Activated T-helper 2 cell treated with anti-CD3 and anti-CD28 coated beads, Interferon-gamma antibody, Interleukin-2, Interleukin-4, amounts not matched to agents 10 μg/mL and 5 μg/mL and 100 μg/mL, durations not matched to agents 14 hours and 24 hours and 36 hours (primary cell): ENCODE measurements at regions not wholly inside any gene's neighbourhood (a gene's known extent, or its start where the extent isn't known, plus 50 kb on each side); places are given as distances from the start of the nearest gene placed in this dataset.

Experiments
- DNase-seq: peaks from one replicate; pipeline ENCODE4 v3.0.0; 2021; ENCODE audit warnings: low spot score
- H3K27ac Mint-ChIP-seq: one replicate; pipeline ENCODE4 v1.8.0; 2021; ENCODE audit warnings: mixed read lengths
- H3K27me3 Mint-ChIP-seq: one replicate; pipeline ENCODE4 v1.8.0; 2021; ENCODE audit warnings: low read depth, mixed read lengths
- H3K36me3 Mint-ChIP-seq: one replicate; pipeline ENCODE4 v1.8.0; 2021; ENCODE audit warnings: low read depth, mixed read lengths
- H3K4me1 Mint-ChIP-seq: one replicate; pipeline ENCODE4 v1.8.0; 2021; ENCODE audit warnings: low read depth, mixed read lengths
- H3K4me3 Mint-ChIP-seq: one replicate; pipeline ENCODE4 v1.8.0; 2021; ENCODE audit warnings: low read depth, mild to moderate bottlenecking, moderate library complexity, mixed read lengths
- H3K9me3 Mint-ChIP-seq: one replicate; pipeline ENCODE4 v1.8.0; 2021; ENCODE audit warnings: mixed read lengths
- intact Hi-C: fragments of 100-400 bp; cut with micrococcal nuclease; formaldehyde crosslinking; loops from one replicate; pipeline ENCODE4 v1.15.1; 2023

DNA sequence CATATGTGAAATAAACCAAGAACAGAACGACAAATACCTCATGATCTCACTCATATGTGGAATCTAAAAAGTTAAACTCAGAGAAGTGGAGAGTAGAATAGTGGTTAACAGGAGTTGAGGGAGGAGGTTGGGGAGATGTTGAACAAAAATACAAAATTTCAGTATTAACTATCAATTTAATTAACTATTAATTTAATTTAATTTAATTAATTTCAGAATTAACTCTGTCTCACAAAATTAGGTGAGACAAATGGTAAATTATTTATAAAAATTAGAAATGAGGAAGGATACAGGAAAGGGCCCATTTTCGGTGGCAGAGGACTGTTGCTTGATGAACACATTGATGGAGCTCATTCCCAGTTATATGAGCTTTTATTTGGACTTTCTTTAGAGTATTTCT lies 166.0 kb upstream of the FAM83B start:
- intact Hi-C loops = no loop called here
- Mint-ChIP-seq H3K9me3 (peaks cover 4% of the 10 kb centered on the region), H3K36me3 (no peaks in the 10 kb centered on the region), H3K27me3 (no peaks in the 10 kb centered on the region), H3K27ac (no peak overlapping the region), H3K4me1 (no peaks in the 10 kb centered on the region), H3K4me3 (no peak overlapping the region)
- no peak for DNase-seq

DNA sequence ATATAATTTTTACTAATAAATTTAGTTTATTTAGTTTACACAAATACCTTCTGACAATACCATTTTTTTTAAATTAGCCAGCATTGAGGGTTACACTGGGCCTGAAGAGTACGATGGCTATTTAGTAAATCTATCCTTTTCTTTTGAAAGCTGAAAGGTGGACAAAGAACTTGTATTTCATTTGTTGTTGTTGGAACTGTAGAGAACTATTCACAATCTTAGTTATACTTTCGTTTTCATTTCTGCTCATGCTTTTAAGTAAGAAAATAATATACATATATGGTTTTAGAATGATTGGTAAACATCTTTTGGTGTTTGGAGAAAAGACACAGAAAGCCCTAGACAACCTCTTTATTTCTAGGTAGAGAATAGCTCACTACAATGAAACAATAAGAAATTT lies 165.3 kb upstream of the FAM83B start:
- Mint-ChIP-seq H3K9me3 (peaks cover 4% of the 10 kb centered on the region), H3K27me3 (no peaks in the 10 kb centered on the region)
- DNase-seq = no peak

DNA sequence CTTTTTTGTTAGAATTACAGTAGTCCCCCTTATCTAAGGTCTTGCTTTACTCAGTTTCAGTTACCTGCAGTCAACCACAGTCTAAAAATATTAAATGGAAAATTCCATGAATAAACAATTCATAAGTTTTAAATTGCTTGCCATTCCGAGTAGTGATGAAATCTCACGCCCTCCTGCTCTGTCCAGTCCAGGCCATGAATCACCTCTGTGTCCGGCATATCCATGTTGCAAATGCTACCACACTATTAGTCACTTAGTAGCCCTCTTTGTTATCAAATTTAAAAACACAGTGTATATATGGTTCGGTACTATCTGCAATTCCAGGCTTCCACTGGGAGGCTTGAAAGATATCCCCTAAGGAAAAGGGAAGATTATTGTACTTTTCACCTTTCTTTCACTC lies 164.6 kb upstream of the FAM83B start:
- no peak overlapping the region for H3K4me3 Mint-ChIP-seq
- no peaks in the 10 kb centered on the region for H3K36me3 Mint-ChIP-seq
- H3K4me1 Mint-ChIP-seq = no peaks in the 10 kb centered on the region
- no peaks in the 10 kb centered on the region for H3K27me3 Mint-ChIP-seq
- no peak for DNase-seq
- peaks cover 4% of the 10 kb centered on the region for H3K9me3 Mint-ChIP-seq
- H3K27ac Mint-ChIP-seq = no peak overlapping the region
- intact Hi-C loops = no loop called here

More for the DNA sequence above, 165.3 kb upstream of the FAM83B start:
- Mint-ChIP-seq H3K4me1 (no peaks in the 10 kb centered on the region), H3K27ac (no peak overlapping the region), H3K36me3 (no peaks in the 10 kb centered on the region), H3K4me3 (no peak overlapping the region)
- intact Hi-C loops = no loop called here

DNA sequence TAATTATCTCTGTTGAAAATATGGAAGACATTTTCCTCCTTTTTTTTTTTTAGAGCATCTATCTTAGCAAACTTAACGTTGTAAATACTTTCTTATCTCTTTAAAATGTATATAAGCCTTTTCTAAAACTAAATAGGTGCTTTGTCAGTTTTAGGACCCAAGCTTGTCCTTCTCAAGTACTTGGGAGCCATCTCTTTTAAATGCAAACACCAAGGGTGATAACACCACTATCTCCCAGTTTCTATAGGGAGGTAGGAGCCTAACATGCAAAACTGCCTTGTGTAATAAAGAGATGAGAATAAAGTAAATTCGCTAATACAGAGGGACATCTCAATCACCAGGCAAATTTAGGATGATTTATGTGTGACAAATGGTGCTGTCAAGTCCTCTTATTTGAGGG lies 157.0 kb upstream of the FAM83B start:
- Mint-ChIP-seq H3K27ac (no peak overlapping the region), H3K36me3 (no peaks in the 10 kb centered on the region), H3K4me1 (no peaks in the 10 kb centered on the region), H3K4me3 (no peak overlapping the region), H3K9me3 (no peaks in the 10 kb centered on the region), H3K27me3 (no peaks in the 10 kb centered on the region)
- intact Hi-C loops = no loop called here
- no peak for DNase-seq

DNA sequence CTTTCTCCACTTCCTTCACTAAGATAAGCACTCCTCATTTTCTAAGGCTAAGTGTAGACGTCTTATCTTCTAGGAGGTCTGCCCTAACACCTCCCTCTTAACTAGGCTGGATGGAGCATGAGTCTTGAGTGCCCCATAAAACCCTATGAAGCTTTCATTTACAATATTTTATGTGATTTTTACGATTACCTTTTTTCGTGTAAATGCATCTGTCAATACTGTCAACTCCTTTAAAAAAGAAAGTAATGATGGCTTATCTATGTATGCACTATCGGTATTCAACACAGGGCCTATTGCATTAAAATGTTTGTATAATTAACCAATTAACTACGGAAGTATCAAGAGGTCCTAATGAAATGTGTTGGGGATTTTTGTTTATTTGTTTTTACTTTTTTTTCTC lies 156.0 kb upstream of the FAM83B start:
- intact Hi-C loops = no loop called here
- no peak overlapping the region for H3K27ac Mint-ChIP-seq
- no peak for DNase-seq
- H3K36me3 Mint-ChIP-seq = no peaks in the 10 kb centered on the region
- H3K4me3 Mint-ChIP-seq = no peak overlapping the region
- no peaks in the 10 kb centered on the region for H3K9me3 Mint-ChIP-seq
- no peaks in the 10 kb centered on the region for H3K27me3 Mint-ChIP-seq
- H3K4me1 Mint-ChIP-seq = no peaks in the 10 kb centered on the region

DNA sequence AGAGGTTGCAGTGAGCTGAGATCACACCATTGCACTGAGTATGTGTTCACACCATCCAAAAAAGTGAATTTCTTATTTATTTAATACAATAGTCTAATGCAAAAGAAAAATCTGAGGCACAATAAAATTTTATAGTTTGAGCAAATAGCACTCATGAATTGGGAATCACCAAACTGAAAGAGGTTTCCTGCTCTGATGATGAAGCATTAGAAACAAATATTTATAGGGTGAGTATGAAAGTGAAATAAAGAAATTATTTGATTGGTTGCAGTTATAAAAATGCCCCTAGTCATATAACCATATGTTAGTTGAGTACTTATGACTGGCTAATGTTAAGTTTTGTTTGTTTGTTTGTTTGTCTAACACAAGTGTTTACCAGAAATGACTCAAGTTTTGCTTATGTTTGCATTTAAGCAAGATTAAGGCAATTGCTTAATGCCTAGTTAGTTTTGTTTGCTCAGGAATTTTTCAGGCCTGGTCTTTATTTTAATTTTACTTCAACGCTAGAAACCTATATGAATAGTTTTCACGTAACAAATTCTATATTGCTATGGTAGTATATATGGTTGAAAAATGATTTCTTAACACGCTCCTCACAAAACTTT lies 151.5 kb upstream of the FAM83B start:
- Mint-ChIP-seq H3K4me3 (no peak overlapping the region), H3K9me3 (no peaks in the 10 kb centered on the region), H3K4me1 (no peaks in the 10 kb centered on the region), H3K36me3 (no peaks in the 10 kb centered on the region), H3K27ac (no peak overlapping the region), H3K27me3 (no peaks in the 10 kb centered on the region)
- no peak for DNase-seq
- intact Hi-C loops = no loop called here

GRCh38 chr6:54695815-54696214 lies 150.8 kb upstream of the FAM83B start:
- no peaks in the 10 kb centered on the region for H3K27me3 Mint-ChIP-seq
- intact Hi-C loops = no loop called here
- no peaks in the 10 kb centered on the region for H3K9me3 Mint-ChIP-seq
- H3K27ac Mint-ChIP-seq = no peak overlapping the region
- no peaks in the 10 kb centered on the region for H3K36me3 Mint-ChIP-seq
- no peak overlapping the region for H3K4me3 Mint-ChIP-seq
- DNase-seq = no peak
- no peaks in the 10 kb centered on the region for H3K4me1 Mint-ChIP-seq

GRCh38 chr6:54697424-54697823 lies 149.1 kb upstream of the FAM83B start:
- Mint-ChIP-seq H3K27me3 (no peaks in the 10 kb centered on the region), H3K9me3 (no peaks in the 10 kb centered on the region), H3K4me3 (no peak overlapping the region), H3K4me1 (no peaks in the 10 kb centered on the region), H3K27ac (no peak overlapping the region), H3K36me3 (no peaks in the 10 kb centered on the region)
- intact Hi-C loops = no loop called here
- no peak for DNase-seq

DNA sequence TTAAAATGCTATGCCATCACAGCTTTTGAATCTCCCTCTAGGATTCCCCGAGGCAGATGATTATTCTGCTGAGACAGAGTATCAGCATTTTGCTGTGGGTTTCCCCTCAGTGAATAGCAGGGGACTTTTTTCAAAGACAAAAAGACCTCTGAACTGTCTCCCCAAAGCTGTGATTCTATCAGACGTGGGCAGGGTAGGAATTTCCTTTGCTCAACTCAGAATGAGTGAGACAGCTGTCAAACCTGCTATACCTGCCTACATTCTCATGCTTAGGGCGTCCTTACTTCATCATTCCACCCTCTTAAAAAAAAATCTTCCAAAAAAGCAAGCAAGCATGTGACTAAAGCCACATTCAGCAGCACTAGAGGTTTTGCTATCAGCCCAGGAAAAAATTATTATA lies 147.6 kb upstream of the FAM83B start:
- H3K4me3 Mint-ChIP-seq = no peak overlapping the region
- no peaks in the 10 kb centered on the region for H3K36me3 Mint-ChIP-seq
- no peaks in the 10 kb centered on the region for H3K4me1 Mint-ChIP-seq
- intact Hi-C loops = no loop called here
- no peaks in the 10 kb centered on the region for H3K9me3 Mint-ChIP-seq
- H3K27ac Mint-ChIP-seq = no peak overlapping the region
- DNase-seq = no peak
- no peaks in the 10 kb centered on the region for H3K27me3 Mint-ChIP-seq

- Mint-ChIP-seq H3K36me3 (no peaks in the 10 kb centered on the region), H3K27ac (no peak overlapping the region)
- intact Hi-C loops = no loop called here
Observed at GRCh38 chr6:54700158-54700557, 146.4 kb upstream of the FAM83B start.

DNA sequence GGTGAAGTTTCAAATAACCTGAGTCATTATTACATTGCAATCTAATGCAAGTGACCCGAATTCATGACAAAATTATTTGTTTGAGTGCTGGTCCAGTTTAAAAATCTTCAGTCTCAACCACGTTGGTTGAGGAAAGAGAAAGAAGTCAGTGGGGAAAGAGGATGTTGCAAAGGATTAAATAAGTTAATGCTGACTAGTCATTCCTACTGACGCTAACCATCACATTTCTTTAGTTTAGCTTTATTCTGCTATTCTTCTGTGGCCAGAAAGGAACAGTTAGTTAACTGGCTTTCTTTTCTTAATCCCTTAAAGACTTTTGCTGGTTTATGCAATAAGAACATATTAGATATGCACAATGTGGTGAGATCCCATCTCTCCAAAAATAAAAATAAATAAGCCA lies 143.8 kb upstream of the FAM83B start:
- Mint-ChIP-seq H3K27me3 (no peaks in the 10 kb centered on the region), H3K27ac (no peak overlapping the region), H3K9me3 (no peaks in the 10 kb centered on the region), H3K36me3 (no peaks in the 10 kb centered on the region), H3K4me1 (no peaks in the 10 kb centered on the region), H3K4me3 (no peak overlapping the region)
- intact Hi-C loops = no loop called here
- DNase-seq = no peak

More at GRCh38 chr6:54700158-54700557, 146.4 kb upstream of the FAM83B start:
- DNase-seq = no peak
- no peaks in the 10 kb centered on the region for H3K9me3 Mint-ChIP-seq
- no peaks in the 10 kb centered on the region for H3K4me1 Mint-ChIP-seq
- H3K27me3 Mint-ChIP-seq = no peaks in the 10 kb centered on the region
- H3K4me3 Mint-ChIP-seq = no peak overlapping the region

GRCh38 chr6:54706391-54706790 lies 140.2 kb upstream of the FAM83B start:
- no peak overlapping the region for H3K4me3 Mint-ChIP-seq
- DNase-seq = no peak
- H3K27ac Mint-ChIP-seq = no peak overlapping the region
- intact Hi-C loops = no loop called here
- H3K36me3 Mint-ChIP-seq = no peaks in the 10 kb centered on the region
- H3K27me3 Mint-ChIP-seq = no peaks in the 10 kb centered on the region
- no peaks in the 10 kb centered on the region for H3K9me3 Mint-ChIP-seq
- no peaks in the 10 kb centered on the region for H3K4me1 Mint-ChIP-seq

DNA sequence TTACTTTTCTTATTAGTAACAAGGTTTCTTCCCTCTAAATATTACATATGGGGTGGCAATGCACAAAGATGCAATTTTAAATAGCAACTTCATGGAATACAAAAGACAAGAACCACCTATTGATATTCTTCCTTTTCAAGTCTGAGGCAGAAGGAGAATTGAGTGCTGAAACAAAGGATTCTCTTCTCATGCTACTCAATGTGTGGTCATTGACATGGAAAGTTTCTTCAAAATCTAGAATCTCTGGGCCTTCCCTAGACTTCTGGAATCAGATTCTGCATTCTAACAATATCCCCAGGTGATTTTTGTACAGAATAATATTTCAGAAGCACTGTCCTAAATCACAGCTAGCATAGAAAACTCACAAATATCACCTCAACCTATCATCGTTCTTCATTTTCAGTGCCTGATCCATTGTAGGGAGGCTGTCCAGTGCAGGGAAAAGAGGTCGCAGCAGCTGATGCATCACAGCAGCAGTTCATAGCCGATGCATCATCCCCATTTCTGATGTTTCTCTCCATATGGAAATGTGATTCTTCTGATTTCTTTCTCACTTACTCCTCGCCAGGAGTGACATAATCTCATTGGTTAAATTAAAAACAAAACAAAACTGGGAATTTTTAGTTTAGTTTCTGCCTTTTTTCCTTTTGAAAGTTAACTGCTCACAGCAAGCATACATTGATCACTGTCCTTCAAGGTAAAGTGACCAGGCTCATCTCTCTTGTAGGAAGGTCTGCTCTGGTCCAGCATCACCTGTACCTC lies 139.5 kb upstream of the FAM83B start:
- Mint-ChIP-seq H3K4me3 (no peak overlapping the region), H3K9me3 (no peaks in the 10 kb centered on the region), H3K27ac (no peak overlapping the region), H3K27me3 (no peaks in the 10 kb centered on the region), H3K4me1 (no peaks in the 10 kb centered on the region), H3K36me3 (no peaks in the 10 kb centered on the region)
- intact Hi-C loops = no loop called here
- no peak for DNase-seq
